ENCODE measurements at regions not wholly inside any gene's neighbourhood (a gene's known extent, or its start where the extent isn't known, plus 50 kb on each side); places are given as distances from the start of the nearest gene placed in this dataset.

DNA sequence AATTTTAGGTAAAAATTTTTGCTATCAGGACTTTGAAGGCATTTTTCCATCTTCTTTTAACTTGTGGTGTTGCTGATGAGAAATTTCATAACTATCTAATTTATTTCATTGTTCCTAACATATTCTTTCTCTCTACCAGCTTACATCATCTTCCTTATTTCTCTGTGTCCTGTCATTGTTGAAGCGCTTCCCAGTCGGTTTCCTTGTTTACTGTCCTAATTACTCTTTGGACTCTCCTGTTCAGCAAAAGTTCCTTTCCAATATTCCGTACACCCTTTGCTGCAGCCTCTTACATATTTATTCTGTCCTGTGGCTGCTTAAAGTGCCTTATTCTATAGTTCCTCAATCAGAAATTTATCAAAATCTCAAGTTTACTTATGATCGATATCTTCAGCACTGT, 609.0 kb upstream of the FZD8 start:
- no peak overlapping the region for H3K4me3 ChIP-seq (ENCODE audit: low read length)
- DNase-seq (ENCODE audit: low read depth, low spot score) = no peak

GRCh38 chr10:36248304-36248981, 606.3 kb upstream of the FZD8 start:
- H3K4me3 ChIP-seq (ENCODE audit: low read length) = no peak overlapping the region
- no peak for DNase-seq (ENCODE audit: low read depth, low spot score)

- no peak overlapping the region for H3K4me3 ChIP-seq (ENCODE audit: low read length)
- DNase-seq (ENCODE audit: low read depth, low spot score) = no peak
These were observed 605.4 kb upstream of the FZD8 start for GRCh38 chr10:36247478-36247877.

GRCh38 chr10:36236931-36237330, 594.8 kb upstream of the FZD8 start:
- no peak overlapping the region for H3K4me3 ChIP-seq (ENCODE audit: low read length)
- DNase-seq (ENCODE audit: low read depth, low spot score) = no peak

DNA sequence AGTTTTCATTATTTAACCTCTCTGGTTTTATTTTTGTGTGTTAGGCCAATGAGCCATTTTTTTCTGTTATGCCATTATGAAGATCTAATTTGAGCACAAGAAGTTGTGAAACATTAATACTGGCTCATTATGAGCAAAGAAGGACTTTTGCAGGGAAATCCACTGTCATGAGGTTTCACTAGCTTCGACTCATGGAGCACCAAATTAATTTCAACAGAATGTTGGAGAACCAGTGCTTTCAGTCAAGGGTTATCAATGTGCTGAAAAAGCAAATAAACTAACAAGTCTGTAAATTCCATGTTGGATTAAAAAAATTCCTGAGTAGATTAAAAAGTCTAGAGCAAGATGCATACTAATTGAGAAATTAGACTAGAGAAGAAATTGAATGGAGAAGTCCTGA, 594.2 kb upstream of the FZD8 start:
- DNase-seq (ENCODE audit: low read depth, low spot score) = no peak
- no peak overlapping the region for H3K4me3 ChIP-seq (ENCODE audit: low read length)

DNA sequence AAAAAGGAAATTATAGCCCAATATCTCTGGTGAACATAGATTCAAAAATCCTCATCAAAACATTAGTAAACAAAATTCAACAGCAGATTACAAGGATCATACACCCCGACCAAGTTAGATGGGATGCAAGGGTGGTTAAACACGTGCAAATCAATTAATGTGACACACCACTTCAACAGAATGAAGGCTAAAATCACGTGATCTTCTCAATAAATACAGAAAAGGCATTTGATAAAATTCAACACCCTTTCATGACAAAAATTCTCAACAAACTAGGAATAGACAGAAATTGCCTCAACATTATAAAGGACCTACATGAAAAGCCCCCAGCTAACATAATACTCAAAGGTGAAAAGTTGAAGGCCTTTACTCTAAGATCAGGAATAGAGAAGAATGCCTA, 590.8 kb upstream of the FZD8 start:
- no peak overlapping the region for H3K4me3 ChIP-seq (ENCODE audit: low read length)
- DNase-seq (ENCODE audit: low read depth, low spot score) = no peak

DNA sequence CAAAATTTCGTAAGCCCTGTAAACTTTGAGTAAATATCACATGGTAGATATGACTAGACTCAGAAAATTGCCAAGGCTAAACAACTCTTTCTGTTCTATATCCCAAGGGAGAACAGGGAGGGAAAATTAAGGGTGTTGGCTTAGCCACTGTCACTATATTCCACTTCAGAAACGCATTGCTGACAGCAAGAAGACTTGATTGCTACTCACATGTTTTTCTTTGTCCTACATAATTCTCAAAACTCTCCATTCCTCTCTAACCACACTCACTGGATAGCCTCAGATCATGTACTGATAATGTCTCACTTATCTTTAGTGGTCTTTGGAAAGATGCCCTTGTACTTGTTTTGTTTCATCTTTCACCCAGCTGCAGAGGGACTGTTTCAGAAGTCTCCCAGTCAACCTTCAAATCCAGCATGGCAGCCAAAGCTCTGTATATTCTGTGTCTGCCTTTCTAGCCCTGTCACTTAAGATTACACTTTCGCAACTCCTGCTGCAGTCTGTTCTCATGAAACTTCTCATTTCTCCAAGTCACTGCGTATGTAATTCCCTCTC, 582.4 kb upstream of the FZD8 start:
- DNase-seq (ENCODE audit: low read depth, low spot score) = no peak

DNA sequence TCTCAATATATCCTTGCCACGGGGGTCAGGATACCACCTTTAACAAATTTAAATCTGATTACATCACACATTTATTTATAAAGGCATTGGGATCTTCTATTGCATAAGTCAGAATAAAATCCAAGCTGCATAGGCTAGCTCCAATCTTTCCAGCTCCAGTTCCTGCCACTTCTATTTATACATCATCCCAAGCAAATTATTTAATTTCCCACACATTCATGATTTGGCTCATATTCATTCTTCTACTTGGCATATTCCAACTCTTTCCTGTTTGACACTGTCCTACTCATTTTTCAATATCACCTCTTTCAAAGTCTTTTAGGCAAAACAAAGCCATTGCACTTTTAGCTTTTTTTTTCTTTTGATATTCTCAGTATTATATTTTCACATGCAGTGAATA, 579.0 kb upstream of the FZD8 start:
- H3K4me3 ChIP-seq (ENCODE audit: low read length) = no peak overlapping the region
- DNase-seq (ENCODE audit: low read depth, low spot score) = no peak

More for the DNA sequence above, 582.4 kb upstream of the FZD8 start:
- H3K4me3 ChIP-seq (ENCODE audit: low read length) = no peak overlapping the region

- DNase-seq (ENCODE audit: low read depth, low spot score) = no peak
These were observed 578.1 kb upstream of the FZD8 start for GRCh38 chr10:36220151-36220550.

DNA sequence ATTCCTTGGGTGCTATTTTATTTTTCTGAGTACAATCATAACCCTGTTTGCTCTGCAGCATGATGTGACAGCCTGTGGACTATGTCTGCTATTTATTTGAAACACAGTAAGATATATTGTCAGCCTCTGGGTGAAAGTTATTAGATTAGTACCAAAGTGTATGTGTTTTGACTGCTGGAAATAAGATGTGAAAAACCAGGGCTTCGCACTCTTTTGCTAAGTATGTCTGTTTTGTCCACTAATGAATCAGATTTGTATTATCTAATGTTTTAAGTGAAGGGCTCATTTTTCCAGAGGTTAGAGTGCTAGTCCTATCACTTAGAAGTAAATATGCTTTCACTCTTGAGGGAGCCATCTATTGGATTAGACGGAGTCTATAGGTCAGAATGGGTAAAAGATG, 569.8 kb upstream of the FZD8 start:
- DNase-seq (ENCODE audit: low read depth, low spot score) = no peak
- no peak overlapping the region for H3K4me3 ChIP-seq (ENCODE audit: low read length)

More at GRCh38 chr10:36220151-36220550, 578.1 kb upstream of the FZD8 start:
- no peak overlapping the region for H3K4me3 ChIP-seq (ENCODE audit: low read length)

- no peak for DNase-seq (ENCODE audit: low read depth, low spot score)
- no peak overlapping the region for H3K4me3 ChIP-seq (ENCODE audit: low read length)
These were observed 567.4 kb upstream of the FZD8 start for GRCh38 chr10:36209480-36209879.

DNA sequence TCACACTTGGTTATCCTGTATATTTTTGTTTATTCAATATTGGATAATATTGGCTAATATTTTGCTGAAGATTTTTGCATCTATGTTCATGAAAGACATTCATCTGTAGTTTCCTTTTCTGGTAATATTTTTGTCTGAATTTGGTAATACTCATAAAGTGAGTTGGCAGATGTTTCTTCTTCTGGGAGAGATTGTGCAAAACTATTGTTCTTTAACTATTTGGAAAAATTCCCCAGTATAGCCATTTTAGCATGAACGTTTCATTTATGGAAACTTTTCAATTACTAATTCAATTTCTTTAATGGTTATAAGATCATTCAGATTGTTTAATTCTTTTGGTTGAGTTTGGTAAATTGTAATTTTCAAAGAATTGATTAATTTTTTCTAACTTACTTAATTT, 560.8 kb upstream of the FZD8 start:
- no peak overlapping the region for H3K4me3 ChIP-seq (ENCODE audit: low read length)
- DNase-seq (ENCODE audit: low read depth, low spot score) = no peak

GRCh38 chr10:36200577-36200976, 558.5 kb upstream of the FZD8 start:
- no peak for DNase-seq (ENCODE audit: low read depth, low spot score)
- H3K4me3 ChIP-seq (ENCODE audit: low read length) = no peak overlapping the region

DNA sequence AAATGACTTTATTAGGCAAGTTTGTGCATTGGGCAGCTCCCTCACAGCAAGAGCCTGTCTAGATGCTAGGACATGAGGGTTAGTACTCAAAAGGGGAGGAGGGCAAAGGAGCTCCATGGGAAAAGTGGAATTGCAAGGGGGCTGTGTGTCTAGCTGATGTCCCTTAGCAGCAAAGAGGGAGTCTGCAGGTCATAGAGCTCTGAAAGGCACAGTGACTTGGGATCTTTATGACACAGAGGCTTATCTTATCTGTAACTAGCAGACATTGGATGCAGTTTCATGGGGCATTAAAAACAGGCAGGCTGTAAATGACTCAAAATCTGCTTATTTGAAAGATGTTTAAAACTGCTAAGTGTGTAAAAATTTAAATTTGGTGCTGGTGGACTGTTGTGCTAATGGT, 556.2 kb upstream of the FZD8 start:
- no peak for DNase-seq (ENCODE audit: low read depth, low spot score)
- no peak overlapping the region for H3K4me3 ChIP-seq (ENCODE audit: low read length)

GRCh38 chr10:36195364-36195763, 553.3 kb upstream of the FZD8 start:
- no peak for DNase-seq (ENCODE audit: low read depth, low spot score)
- H3K4me3 ChIP-seq (ENCODE audit: low read length) = no peak overlapping the region

DNA sequence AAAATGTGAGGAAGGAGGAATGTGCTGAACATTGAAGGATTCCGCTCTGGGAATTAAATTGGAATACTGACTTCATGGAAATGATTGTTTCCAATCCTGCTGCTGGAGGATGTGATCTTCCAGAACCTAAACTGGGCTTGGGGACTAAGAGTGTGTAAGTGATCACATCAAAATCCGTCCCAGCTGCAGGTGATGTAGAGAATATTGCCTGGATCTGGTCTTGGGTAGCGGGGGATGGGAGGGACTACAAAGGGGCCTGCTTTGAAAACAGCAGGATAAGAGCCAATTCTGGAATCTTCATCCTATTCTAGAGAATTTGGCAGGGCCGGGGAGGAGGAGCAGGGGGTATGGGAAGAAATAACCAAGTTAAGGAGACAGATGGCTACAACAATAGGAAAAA, 552.2 kb upstream of the FZD8 start:
- DNase-seq (ENCODE audit: low read depth, low spot score) = no peak
- H3K4me3 ChIP-seq (ENCODE audit: low read length) = no peak overlapping the region

GRCh38 chr10:36191009-36191408, 548.9 kb upstream of the FZD8 start:
- H3K4me3 ChIP-seq (ENCODE audit: low read length) = no peak overlapping the region
- DNase-seq (ENCODE audit: low read depth, low spot score) = no peak

DNA sequence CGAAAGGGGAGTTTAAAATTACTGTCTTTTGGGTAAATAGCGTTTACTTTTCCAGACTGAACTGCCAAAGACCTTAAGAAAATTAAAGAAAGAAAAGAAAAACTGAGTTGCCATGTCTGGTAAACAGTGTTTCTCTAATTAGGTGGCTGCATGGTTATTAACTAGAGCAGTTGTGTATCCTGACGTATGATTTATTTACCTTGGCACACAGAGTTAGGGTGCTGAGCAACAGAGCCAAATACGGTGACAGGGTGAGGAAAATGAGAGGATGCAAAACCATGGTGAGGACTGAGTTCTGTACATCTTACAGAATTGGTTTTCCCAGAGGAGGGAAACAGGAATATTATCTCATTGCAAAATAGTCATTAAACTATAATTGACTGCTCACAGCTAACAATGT, 546.4 kb upstream of the FZD8 start:
- DNase-seq (ENCODE audit: low read depth, low spot score) = no peak
- no peak overlapping the region for H3K4me3 ChIP-seq (ENCODE audit: low read length)

DNA sequence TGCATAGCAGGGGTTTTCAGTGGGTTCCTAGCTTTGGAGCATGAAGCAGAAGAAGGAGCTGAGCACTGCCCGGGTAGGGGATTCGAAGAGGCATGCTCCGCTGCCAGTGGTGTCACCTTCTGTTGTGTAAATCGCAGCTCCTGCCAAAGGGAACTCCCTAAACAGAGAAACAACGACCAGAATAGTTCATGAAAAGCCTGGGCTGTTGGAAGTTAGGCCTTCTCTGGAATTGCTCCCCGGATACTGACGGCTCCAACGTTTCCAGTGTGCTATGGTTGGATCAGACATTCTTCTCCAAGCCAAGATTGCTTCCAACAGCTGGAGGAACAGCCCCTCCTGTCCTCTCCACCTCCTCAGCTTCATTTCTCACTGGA, 546.0 kb upstream of the FZD8 start:
- no peak for DNase-seq (ENCODE audit: low read depth, low spot score)
- H3K4me3 ChIP-seq (ENCODE audit: low read length) = no peak overlapping the region

DNA sequence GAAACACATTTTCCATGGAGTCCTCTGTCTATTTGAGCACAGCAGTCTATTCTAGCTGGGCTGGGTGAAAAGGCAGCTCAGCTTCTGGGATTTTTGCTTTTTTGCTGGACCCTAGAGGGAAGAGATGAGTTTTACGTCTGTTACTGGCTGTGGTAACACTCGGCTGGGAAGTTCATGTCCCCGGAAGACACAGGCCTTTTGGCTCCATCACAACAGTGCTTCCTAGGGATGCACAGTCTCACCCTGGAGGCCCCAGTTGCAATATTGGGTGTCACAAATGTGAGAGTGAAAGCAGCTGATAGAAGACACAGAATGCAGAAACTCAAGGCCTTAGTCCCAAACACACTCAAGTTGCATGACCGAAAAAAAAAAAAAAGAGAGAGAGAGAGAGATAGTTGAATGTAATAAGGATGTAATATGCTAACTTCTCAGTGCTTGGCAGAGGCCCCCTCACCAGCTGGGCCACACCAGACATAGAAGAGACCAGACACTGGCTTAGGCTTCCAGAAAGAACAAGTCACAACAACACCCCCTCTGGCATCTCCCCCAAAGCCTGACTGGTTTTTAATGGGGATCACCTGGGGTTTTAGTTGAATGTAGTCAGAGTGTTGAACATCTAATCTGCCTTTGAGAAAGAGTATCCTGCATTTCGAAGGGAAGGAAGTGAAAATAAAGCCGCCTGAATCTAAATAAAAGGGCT, 545.4 kb upstream of the FZD8 start:
- DNase-seq (ENCODE audit: low read depth, low spot score) = no peak
- H3K4me3 ChIP-seq (ENCODE audit: low read length) = no peak overlapping the region

DNA sequence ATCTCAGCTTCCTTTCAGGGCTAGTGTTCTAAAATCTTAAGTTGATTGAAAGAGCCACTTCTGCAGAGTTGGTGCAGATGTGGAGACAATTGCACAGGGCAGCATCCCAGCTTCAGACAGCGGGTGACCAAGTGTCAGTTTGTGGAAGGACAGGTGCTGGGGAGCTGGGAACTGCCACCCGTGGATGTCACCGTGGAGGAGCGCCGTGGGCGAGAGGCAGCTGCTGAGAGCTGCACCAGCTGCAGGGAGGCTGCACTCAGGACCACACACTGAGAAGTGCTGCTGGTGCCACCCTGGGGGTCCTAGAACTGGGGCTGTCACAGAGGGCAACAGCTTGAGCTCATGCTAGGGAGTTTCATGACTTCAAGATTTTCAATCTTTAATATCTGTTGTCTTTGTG, 543.0 kb upstream of the FZD8 start:
- DNase-seq (ENCODE audit: low read depth, low spot score) = no peak
- H3K4me3 ChIP-seq (ENCODE audit: low read length) = no peak overlapping the region

Data from Jurkat, Clone E6-1 (cell line).